Activated CD4-positive, alpha-beta T cell treated with anti-CD3 and anti-CD28 coated beads, Interleukin-2, Interleukin-4, amounts not matched to agents 100 ng/mL and 50 ng/mL, durations not matched to agents 16 hours and 8 hours (primary cell): ENCODE measurements at regions not wholly inside any gene's neighbourhood (a gene's known extent, or its start where the extent isn't known, plus 50 kb on each side); places are given as distances from the start of the nearest gene placed in this dataset.

Experiments used
- DNase-seq: peaks from one replicate; pipeline ENCODE4 v3.0.0-alpha.2; 2020; ENCODE audit warnings: low spot score

DNA sequence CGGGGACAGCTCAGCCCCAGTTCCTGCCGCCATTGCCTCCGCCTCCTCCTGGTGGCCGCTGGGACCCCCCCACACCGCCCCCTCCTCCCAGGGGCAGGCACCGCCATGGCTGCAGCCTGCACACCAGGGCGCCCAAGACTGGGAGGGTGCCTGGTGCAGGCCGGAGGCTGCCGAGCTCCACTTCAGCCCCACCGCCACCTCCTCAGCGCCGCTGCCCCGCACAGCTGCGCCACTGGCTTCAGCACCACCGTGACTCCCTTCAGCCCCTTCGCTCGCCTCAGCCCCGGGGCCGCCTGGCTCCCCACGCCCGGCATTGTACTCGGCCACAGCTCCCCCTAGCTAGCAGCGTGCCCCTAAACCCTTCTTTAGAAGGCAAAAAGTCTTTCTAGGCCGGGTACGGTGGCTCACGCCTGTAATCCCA, 131.1 kb downstream of the CRYBB2 start:
- DNase-seq = no peak

DNA sequence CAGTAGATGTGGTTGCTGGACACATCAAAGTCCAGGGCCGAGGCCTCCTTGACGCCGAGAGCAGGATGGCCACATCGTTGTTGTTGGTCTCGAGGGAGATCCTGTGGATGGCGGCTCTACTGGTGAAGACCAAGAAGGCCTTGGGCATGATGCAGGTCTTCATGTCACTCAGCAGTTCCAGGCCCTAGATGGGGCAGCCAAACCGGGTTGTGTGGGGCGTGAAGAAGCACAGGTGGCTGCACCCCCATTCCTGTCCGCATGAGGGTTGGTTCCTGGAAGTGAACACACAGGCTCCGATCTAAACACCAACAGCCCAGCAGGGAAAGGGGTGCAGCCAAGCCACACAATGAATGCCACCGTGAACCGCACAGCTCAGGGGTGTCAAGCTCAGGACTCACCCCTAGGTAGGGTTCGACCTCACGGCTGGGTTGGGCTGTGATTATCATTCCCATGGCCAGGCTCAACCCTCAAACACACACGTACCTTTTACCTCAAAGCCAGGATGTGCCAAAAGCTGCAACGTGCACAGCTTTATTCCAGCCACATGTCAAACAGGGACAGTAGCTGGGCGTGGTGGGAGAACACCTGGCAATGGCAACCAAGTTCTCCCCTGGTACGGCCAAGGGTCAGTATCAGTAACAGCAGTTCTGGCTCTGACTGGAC, 132.3 kb downstream of the CRYBB2 start:
- DNase-seq = no peak

DNA sequence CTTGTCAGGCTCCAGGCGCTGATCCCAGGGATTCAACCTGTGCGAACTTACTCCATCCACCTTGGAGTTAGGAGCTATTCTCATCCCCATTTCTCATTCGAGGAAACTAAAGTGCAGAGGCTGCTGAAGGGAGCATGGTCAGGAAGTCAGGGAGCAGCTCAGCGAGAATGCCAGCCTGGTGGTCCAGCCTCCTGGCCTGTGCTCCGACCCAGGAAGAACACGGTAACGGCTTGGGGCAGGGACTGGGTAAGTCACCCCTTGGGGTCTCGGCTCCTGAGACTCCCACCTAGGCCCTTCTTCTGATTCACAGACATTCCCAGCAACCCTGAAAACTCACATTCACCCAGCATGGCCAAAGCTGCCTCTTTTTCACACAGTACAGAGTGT, 132.8 kb downstream of the CRYBB2 start:
- DNase-seq = no peak

DNA sequence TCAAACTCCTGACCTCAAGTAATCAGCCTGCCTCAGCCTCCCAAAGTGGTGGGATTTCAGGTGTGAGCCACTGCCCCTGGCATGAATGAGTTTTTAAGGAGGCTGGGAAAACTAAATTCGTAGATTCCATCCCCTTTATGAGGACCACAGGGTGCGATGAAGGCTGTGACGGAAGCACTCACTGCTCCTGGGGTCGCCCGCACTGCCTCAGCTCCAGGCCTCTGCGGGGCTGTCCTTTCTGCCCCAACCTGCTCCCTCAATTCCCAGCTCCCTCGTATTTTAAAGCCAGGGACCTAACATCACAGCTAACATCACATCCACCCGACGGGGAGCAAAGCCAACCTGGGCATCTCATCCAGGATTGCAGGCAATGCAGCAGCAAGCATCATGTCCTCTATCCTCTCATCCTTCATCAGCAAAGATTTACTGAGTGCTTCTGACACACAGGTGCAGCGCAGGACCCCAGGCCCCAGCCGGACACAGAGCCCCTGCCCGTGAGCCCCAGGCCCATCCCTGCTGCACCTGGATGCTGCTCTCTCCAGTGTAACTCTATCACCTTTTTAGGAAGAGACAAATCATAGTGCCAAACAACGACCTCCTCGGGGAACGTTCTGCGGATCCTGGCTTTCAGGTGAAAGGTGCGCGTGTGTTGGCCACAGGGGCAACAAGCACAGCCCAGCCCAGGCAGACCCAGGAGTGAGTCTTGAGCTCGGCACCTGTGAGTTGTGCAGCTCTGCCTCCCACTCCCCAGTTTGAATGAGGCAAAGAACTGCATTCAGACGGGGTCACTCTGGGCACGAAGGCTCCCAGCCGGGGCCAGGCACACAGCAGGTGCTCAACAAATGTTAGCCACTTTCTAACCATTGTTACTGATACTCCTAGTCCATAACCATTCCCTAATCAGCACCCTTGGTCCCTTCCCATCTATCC, 134.3 kb downstream of the CRYBB2 start:
- DNase-seq = no peak

DNA sequence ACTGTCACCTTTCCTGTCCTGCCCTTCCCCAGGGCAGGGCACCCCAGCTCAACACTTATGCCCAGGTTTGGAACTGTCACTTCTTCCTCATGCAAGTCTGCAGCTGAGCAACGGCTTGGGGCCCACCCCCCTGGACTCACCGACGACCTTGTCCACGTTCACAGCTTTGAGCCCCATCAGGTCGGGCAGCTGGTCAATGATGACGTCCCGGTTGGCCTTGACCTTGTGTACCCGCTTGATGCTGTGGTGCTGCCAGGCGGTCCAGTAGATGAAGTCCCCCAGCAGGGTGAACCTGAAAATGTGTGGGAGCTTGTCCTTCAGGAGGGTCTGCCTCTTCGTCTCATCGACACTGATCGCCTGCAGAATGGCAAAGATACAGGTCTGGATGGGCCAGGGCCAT, 135.0 kb downstream of the CRYBB2 start:
- no peak for DNase-seq

DNA sequence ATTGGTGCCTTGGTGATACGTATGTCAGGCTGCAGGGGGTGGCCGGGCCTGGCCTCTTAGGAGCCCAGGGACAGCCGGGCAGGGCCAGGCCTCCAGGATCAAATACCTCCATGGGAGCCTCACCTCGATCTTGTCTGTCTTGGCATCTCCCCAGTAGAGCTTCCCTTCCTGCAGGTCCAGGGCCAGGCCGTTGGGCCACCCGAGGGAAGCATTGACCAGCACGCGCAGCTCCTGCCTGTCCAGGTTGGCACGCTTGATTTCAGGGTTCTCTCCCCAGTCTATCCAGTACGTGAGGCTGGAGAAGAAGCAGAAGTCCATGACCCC, 137.7 kb downstream of the CRYBB2 start:
- no peak for DNase-seq

DNA sequence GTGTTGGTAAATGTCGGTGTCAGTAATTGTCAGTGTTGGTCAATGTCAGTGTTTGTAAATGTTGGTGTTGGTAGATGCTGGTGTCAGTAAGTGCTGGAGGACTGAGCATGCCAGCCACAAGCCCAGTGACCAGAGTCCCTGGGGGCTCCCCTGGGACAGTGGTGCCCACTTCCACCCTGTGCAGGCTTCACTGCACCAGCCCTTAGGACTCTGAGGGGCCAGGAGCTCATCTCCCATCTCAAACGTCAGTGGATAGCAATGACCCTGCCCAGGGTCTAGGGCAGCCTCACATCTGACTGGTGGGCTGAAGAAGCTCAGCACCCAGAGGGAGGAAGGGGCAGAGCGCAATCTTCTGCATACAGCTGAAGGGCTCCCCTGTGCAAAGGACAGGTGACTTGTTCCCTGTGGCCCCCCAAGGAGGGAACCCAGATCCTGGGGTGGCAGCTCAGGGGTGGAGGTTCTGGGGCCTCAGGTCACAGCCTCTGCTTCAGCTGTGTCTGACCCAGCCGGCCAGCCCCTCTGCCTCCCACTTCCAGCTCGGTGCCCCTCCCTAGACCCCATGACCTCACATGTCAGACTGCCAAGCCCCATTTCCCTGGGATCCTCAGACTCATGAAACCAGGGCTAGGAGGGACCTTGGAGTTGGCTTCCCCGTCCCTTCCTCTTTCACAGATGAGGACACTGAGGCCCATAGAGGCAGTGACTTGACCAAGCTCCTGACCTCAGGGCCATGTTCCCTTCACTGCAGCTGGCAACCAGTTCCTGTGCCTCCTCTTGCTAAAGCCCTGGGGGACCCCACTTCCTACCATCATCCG, 138.4 kb downstream of the CRYBB2 start:
- no peak for DNase-seq

DNA sequence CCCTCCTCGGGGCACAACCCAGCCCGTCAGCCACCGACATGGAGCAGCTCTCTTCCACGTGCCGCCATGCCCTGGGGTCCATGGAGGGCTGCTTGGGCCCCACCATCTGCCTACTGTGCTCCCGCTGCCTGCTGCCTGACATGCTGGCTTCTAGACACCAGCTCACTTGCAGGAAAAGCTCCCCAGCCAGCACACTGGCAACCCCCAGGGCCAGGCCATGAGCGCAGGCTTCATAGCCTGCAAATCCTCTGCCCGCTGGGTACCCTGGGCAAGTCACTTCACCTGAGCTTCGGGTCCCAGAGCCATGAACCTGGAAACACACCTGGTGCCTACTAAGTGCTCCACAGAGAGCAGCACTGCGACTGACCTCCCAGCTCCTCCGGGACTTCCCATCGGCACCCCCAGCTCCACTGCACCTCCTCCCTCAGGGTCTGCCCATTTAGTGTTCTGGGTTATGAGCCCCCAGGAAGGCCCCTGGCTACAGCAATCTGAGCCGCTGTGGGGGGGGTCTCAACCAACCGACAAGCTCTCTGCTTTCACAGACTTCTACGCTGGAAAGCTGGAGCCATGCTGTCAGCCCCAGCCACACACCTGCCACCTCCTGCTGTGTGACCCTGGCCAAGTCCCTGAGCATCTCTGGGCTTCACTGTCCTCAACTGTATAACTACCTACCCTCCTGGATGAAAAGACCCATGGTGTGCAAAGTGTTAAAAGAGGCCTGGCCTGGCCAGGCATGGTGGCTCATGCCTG, 139.2 kb downstream of the CRYBB2 start:
- DNase-seq = no peak

DNA sequence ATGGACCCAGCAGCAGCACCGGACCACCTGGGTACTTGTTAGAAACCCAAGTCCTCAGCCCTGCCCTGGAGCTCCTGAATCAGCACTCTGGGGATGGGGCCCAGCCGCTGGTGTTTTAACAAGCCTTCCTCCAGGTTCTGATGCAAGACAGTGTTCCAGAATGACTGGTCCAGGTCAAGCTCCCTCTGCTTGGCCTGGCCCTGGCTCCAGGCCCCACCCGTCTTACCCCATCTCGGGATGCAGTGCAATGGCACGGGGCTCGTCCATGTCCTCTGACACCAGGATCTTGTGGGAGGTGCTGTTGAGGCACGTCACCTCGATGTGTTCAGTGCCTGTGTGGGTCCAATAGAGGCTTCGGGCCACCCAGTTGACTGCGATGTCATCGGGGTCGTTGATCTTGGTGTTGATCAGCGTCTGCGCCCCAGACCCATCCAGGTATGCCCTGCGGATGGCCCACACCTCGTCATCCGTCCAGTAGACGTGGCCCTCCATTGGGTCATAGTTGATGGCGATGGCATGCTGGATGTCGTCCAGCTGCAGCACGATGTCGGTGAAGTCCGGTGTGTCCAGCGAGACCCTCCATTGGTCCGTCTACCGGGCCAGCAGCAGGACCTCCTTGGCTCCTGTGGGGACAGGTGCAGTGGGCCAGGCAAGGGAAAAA, 140.3 kb downstream of the CRYBB2 start:
- DNase-seq = no peak

DNA sequence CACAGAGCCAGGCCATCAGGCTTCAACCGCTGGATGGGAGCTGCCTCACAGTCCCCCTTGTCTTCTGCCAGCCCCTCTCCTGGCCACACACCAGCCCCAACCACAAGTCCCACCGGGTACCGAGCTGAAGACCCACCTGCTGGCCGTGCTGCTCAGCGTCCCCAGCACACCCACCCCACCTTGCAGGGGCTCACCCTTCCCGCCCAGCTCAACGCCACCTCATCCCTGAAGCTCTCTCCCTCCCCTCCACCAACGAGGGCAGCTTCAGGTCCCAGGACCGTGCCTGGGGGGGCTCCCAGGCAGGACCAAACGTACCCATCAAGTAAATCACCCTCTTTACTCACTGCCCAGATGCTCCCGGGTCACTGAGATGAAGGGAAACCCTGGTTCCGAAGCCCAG, 141.0 kb downstream of the CRYBB2 start:
- no peak for DNase-seq

DNA sequence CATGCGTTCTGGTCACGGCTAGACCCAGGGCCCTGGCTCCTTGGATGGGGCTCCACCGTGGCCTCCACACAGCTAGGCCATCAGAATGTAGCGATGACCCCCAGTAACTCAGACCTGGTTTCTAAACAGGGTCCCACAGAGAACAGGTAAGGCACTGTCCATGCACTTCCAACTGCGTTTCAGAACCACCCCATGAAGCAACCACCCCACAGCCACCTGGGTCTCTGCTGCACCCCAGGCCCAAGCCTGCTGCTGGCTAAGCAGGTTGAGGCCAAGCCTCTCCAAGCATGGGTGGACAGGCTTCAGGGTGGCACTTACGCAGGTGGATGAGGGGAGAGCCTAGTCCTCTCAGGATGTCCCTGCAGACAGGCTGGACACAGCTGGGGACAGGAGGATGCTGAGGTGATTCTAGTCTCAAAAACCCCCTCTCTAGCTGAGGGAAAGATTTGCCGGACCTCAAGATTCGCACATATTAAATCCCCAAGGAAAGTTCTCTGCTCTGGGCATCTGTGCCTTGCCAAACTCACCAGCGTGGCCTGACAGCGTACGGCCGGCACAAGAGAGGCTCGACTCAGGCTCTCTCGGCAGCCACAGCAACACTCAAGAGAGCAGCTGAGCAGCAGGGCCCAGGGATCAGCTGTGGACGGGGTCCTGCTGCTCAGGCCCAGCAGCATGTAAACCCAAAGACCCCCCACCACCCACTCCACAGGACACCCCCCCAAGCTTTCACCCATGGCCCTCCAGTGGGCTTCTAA, 141.6 kb downstream of the CRYBB2 start:
- DNase-seq = no peak

DNA sequence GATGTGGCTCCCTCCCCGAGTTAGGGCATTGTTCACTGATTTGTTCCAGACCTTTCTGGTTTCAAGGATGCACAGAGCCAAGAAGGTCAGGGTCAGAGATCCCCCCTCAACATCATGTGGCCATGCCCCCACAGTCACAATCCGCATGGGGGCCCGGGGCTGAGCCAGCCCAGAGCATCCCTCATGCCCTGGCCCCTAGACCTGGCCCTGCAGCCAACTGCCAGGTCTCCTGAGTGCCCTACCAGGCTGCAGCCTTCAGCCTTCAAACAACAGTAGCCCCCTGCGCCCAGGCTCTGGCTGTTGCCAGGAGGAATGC, 142.4 kb downstream of the CRYBB2 start:
- DNase-seq = no peak

DNA sequence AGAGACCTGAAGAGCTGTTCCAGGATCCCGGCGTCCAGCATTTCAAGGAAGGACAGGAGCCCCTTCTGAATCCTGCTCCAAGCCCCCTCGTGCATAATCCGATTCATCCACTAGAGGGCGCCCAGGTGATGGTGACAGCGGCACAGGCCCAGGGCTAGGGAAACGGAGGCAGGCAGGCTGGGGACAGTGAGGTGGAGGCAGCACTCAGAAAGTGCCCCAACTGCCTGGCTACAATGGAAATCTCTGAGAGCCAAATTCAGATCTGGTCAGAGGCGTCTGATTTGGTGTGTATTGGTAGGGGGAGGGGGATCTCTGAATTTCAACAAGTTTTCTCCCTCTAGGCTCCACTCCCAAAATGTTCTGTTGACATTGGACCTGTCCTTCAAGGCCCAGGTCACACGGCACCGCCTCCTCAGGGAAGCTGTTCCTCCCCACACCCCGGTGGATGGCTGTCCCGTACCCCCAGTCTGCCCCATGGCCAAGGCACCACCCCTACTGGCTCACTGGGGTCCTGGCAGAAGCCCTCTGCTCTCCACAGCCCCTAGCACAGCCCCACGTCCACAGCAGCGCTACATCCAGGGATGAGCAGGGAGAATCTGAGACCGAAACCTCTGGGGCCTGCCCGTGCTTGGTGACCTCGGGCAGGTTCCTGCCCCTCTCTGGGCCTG, 142.9 kb downstream of the CRYBB2 start:
- DNase-seq = peak; percentile 78

DNA sequence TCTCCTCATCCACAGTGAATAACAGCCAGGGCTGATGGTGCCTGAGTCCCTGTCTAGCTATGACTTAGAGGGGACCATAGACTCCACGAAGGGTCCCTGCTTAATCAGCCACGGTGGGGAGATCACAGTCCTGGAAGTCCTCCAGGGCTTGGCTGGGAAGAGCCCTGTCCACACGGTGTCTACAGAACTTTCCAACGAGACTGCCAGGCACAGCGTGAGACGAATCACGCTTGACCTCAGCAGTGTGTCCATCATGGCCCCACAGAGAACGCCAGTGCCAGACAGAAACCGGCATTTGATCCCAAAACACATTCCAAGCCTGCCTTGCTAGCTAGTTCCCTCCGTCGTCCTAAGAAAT, 143.4 kb downstream of the CRYBB2 start:
- no peak for DNase-seq

DNA sequence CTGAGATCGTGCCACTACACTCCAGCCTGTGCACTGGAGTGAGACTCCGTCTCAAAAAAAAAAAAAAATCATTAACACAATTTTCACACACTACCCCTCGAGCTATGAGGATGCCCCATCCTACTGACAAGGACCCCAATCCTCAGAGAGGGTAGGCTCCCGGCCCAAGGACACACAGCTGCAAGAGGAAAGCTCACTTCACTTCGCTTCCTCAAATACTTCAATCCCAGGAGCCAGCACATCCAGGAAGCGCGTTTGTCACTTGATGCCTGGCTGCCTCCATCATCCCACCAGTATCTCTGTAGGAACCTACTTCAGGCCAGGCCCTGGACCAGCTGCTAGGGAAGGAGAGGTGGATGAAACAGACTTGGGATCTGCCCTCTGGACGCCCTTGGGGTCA, 144.0 kb downstream of the CRYBB2 start:
- no peak for DNase-seq

DNA sequence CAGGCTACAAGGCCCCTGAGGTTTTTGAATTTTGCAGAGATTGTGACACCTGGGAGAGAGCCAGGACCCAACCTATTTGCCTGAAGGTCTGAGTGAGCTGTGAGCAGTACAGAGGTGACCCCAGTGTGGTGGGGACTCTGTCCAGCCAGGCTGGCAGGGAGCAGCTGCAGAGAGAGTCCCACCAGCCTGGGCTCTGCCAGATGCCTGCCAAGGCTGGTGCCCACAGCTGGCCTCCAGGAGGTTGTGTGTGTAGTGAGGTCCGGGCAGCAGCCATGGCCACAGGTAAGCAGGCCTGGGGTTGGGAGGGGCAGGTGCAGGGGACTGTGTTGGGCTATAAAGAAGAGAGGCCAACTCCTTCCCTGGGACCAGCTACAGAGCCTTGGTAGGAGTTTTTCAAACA, 144.8 kb downstream of the CRYBB2 start:
- DNase-seq = no peak

DNA sequence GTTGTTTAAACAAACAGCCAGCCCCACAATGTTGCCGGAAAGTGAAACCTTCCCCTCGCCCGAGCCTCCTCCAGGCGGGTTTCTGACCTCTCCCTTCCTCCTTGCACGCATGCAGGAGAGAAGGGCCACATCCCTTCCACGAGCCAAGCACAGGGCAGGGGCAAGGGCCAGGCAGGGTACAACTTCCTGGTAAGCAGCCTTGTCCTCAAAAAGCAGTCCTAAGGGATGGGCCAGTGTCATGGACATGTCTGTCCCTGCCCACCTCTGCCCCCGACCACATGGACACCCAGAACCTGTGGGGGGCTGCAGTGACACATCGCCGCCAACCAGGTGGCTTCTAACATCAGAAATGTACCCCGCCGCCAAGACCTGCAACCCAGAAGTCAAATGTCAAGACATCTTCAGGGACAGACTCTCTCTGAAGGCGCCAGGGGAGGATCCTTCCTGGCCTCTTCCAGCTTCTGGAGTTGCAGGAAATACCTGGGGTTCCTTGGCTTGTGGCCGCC, 145.3 kb downstream of the CRYBB2 start:
- no peak for DNase-seq

DNA sequence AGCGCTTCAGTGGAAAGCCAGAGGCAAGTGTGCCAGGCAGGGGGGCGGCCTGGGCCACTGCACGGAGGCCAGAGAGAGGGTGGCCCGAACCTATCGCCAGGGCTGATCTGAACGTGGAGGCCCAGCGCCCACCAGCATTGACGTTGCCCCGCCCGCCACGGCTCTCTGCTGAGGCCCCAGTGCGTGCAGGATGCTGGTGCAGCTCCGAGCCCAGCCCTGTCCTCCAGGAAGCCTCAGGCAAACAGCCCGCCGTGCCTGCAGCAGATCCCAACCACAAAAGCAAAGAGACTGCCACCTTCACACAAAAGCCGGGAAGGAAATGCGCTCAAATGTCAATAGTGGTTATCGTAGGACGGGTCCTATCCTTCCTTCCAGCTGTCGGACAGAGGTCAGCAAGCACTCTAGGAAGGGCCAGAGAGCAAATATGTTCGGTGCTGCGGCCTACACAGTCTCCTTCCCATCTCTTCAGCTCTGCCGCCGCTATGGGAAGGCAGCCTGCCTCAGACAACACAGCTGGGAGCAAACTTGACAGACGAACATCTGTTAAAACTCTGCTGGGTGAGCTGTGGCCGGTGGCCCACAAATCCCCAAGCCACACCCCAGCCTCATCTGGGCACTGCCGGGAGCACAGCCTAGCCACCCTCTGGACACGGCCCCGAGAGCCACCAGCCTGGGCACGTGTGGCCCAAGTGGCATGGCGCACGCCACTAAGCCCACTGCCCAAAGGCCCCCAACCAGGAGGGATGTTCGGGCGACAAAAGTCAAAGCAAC, 146.2 kb downstream of the CRYBB2 start:
- DNase-seq = no peak

DNA sequence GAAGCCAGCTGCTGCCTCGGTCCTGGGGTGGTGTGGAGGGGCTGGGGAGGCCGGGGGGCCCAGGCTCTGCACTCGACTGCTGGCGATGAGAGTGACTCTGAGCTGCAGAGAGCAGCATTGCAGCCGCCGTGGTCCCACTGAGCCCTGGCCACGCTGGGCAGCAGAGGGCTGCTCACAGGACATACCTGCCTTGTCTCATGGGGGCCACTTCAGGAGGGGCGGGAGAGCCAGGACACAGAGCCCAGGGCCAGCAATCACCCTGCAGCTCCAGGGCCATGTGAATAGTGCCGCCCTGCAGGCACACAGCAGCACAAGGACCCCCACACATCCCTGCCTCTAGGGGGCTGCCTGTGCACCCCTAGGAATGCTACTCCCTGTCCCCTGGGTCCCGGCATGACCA, 147.0 kb downstream of the CRYBB2 start:
- no peak for DNase-seq
